ENCODE measurements at regions not wholly inside any gene's neighbourhood (a gene's known extent, or its start where the extent isn't known, plus 50 kb on each side); places are given as distances from the start of the nearest gene placed in this dataset.

GRCh38 chr16:86403085-86403484, 107.2 kb upstream of the FOXF1 start:
- no peak for DNase-seq (ENCODE audit: low read depth in 2 of 2)

GRCh38 chr16:86403541-86404163, 106.7 kb upstream of the FOXF1 start:
- no peak for DNase-seq (ENCODE audit: low read depth in 2 of 2)

- no peak for DNase-seq (ENCODE audit: low read depth in 2 of 2)
Observed at GRCh38 chr16:86404678-86405077, 105.6 kb upstream of the FOXF1 start.

GRCh38 chr16:86405319-86405718, 105.0 kb upstream of the FOXF1 start:
- DNase-seq (ENCODE audit: low read depth in 2 of 2), result no peak

- no peak for DNase-seq (ENCODE audit: low read depth in 2 of 2)
Observed at GRCh38 chr16:86406056-86406455, 104.3 kb upstream of the FOXF1 start.

- DNase-seq (ENCODE audit: low read depth in 2 of 2), result no peak
Observed at GRCh38 chr16:86408685-86409084, 101.6 kb upstream of the FOXF1 start.

GRCh38 chr16:86410081-86410480, 100.2 kb upstream of the FOXF1 start:
- DNase-seq (ENCODE audit: low read depth in 2 of 2), result no peak

- no peak for DNase-seq (ENCODE audit: low read depth in 2 of 2)
Observed at GRCh38 chr16:86410529-86410928, 99.8 kb upstream of the FOXF1 start.

- no peak for DNase-seq (ENCODE audit: low read depth in 2 of 2)
Observed at GRCh38 chr16:86411897-86412296, 98.4 kb upstream of the FOXF1 start.

GRCh38 chr16:86414991-86415740, 95.2 kb upstream of the FOXF1 start:
- DNase-seq (ENCODE audit: low read depth in 2 of 2), result no peak

- DNase-seq (ENCODE audit: low read depth in 2 of 2), result no peak
Observed at GRCh38 chr16:86418981-86419380, 91.3 kb upstream of the FOXF1 start.

GRCh38 chr16:86419518-86419917, 90.8 kb upstream of the FOXF1 start:
- no peak for DNase-seq (ENCODE audit: low read depth in 2 of 2)

GRCh38 chr16:86421995-86422394, 88.3 kb upstream of the FOXF1 start:
- DNase-seq (ENCODE audit: low read depth in 2 of 2), result no peak

- DNase-seq (ENCODE audit: low read depth in 2 of 2), result no peak
Observed at GRCh38 chr16:86424398-86424797, 85.9 kb upstream of the FOXF1 start.

- no peak for DNase-seq (ENCODE audit: low read depth in 2 of 2)
Observed at GRCh38 chr16:86424985-86425384, 85.3 kb upstream of the FOXF1 start.

GRCh38 chr16:86426063-86426642, 84.2 kb upstream of the FOXF1 start:
- no peak for DNase-seq (ENCODE audit: low read depth in 2 of 2)

GRCh38 chr16:86427433-86427851, 82.9 kb upstream of the FOXF1 start:
- no peak for DNase-seq (ENCODE audit: low read depth in 2 of 2)

- DNase-seq (ENCODE audit: low read depth in 2 of 2), result no peak
Observed at GRCh38 chr16:86428729-86429517, 81.4 kb upstream of the FOXF1 start.

GRCh38 chr16:86429663-86430062, 80.7 kb upstream of the FOXF1 start:
- DNase-seq (ENCODE audit: low read depth in 2 of 2), result no peak

GRCh38 chr16:86430814-86431213, 79.5 kb upstream of the FOXF1 start:
- no peak for DNase-seq (ENCODE audit: low read depth in 2 of 2)

- no peak for DNase-seq (ENCODE audit: low read depth in 2 of 2)
Observed at GRCh38 chr16:86431540-86431939, 78.8 kb upstream of the FOXF1 start.

- DNase-seq (ENCODE audit: low read depth in 2 of 2), result no peak
Observed at GRCh38 chr16:86432048-86432447, 78.3 kb upstream of the FOXF1 start.

All from stimulated activated CD8-positive, alpha-beta memory T cell treated with anti-CD3 and anti-CD28 coated beads, Interleukin-15, amount 100 ng/mL, for 48 hours (primary cell).